ENCODE measurements at regions not wholly inside any gene's neighbourhood (a gene's known extent, or its start where the extent isn't known, plus 50 kb on each side); places are given as distances from the start of the nearest gene placed in this dataset.

DNA sequence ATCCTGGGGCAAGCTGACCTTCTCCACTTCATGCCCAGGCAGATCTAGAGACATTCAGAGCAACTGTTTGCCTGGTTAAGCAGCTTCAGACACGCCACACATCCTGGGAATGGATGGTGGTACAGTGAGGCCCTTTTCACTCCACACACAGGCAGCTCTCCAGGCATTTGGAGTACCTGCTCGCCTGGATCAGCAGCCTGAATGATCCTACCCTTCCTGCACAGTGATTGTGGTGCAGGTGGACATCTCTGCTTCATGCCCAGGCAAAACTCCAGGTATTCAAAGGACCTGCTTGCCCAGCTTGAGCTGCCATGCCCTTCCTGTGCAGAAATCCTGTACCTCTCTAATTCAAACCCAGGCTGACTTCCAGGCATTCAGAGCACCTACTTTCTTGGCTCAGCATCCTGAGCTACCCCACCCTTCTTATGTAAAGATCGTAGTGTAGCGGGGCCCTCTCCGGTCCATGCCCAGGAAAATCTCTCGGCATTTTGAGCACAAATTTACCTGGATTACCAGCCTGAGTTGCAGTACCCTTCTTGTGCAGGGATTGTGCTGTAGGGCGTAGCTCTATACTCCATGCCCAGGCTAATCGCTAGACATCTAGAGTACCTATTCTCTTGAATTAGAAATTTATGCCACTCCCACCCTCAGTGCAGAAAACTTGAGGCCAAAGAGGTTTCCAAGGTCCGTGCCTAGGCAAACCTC, 972.8 kb downstream of the ANKRD7 start:
- no peak overlapping the region for H3K27ac ChIP-seq (ENCODE audit: low read depth, low read length)
- H2AFZ ChIP-seq (ENCODE audit: low read depth, low read length, severe bottlenecking) = no peak overlapping the region
- no peak overlapping the region for H3K9ac ChIP-seq (ENCODE audit: low read length)
- H3K79me2 ChIP-seq (ENCODE audit: insufficient read depth, low read length) = no peaks in the 10 kb centered on the region
- H3K27me3 ChIP-seq (ENCODE audit: low read length) = no peaks in the 10 kb centered on the region
- no peak overlapping the region for H3K4me2 ChIP-seq (ENCODE audit: low read depth, low read length, poor library complexity, severe bottlenecking)
- no peak overlapping the region for H3K4me3 ChIP-seq (ENCODE audit: insufficient read depth, low read length, poor library complexity, severe bottlenecking)
- H4K20me1 ChIP-seq (ENCODE audit: low read depth, low read length) = no peaks in the 10 kb centered on the region
- no peaks in the 10 kb centered on the region for H3K9me2 ChIP-seq (replicated peaks; ENCODE audit: insufficient read depth, low read length)
- no peaks in the 10 kb centered on the region for H3F3A ChIP-seq (ENCODE audit: insufficient read depth)
- TF ChIP-seq EZH2phosphoT487 (conservative IDR thresholded peaks at IDR 0.05; ENCODE audit: low read length) = no peak
- TF ChIP-seq, protein P1, sequence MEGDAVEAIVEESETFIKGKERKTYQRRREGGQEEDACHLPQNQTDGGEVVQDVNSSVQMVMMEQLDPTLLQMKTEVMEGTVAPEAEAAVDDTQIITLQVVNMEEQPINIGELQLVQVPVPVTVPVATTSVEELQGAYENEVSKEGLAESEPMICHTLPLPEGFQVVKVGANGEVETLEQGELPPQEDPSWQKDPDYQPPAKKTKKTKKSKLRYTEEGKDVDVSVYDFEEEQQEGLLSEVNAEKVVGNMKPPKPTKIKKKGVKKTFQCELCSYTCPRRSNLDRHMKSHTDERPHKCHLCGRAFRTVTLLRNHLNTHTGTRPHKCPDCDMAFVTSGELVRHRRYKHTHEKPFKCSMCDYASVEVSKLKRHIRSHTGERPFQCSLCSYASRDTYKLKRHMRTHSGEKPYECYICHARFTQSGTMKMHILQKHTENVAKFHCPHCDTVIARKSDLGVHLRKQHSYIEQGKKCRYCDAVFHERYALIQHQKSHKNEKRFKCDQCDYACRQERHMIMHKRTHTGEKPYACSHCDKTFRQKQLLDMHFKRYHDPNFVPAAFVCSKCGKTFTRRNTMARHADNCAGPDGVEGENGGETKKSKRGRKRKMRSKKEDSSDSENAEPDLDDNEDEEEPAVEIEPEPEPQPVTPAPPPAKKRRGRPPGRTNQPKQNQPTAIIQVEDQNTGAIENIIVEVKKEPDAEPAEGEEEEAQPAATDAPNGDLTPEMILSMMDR (IDR thresholded peaks at IDR 0.05; ENCODE audit: insufficient read depth, low read length, poor library complexity, severe bottlenecking) = no peak
- H3K36me3 ChIP-seq (ENCODE audit: low read length) = no peaks in the 10 kb centered on the region
- H3K9me3 ChIP-seq (ENCODE audit: insufficient read depth, low read length) = no peaks in the 10 kb centered on the region

DNA sequence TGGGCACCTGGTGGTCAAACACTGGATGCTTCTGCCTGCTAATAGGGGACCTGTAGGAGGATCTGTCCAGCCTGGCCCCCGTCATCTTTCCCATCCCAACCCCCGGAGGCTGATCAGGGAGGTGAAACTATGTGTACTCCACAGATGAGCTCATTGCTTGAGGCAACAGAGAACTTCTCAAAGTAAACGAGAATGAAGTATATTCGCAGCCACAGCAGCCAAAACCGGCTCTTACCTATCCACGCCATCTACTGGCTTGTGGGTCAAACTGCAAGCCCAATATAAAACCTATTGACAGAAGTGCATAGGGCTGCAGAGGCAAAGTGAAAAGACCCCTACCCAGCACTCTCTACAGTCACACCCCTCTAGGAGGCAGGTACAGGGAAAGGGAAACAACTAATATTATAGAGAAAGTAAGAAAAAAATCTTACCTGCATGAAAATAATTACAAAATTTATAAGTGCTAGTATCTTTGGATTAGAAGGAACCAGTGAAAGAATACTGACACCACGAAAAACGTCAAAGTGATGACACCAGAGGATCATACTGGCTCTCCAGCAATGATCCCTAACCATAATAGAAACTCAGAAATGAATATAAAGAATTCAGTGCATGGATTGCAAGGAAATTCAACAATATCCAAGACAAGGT, 973.5 kb downstream of the ANKRD7 start:
- Histone ChIP-seq H3K36me3 (ENCODE audit: low read length) (no peaks in the 10 kb centered on the region), H3K27me3 (ENCODE audit: low read length) (no peaks in the 10 kb centered on the region), H3F3A (ENCODE audit: insufficient read depth) (no peaks in the 10 kb centered on the region), H3K4me2 (ENCODE audit: low read depth, low read length, poor library complexity, severe bottlenecking) (no peak overlapping the region), H3K9me2 (replicated peaks; ENCODE audit: insufficient read depth, low read length) (no peaks in the 10 kb centered on the region), H3K9me3 (ENCODE audit: insufficient read depth, low read length) (no peaks in the 10 kb centered on the region), H3K79me2 (ENCODE audit: insufficient read depth, low read length) (no peaks in the 10 kb centered on the region), H2AFZ (ENCODE audit: low read depth, low read length, severe bottlenecking) (no peak overlapping the region), H4K20me1 (ENCODE audit: low read depth, low read length) (no peaks in the 10 kb centered on the region), H3K27ac (ENCODE audit: low read depth, low read length) (no peak overlapping the region), H3K9ac (ENCODE audit: low read length) (no peak overlapping the region), H3K4me3 (ENCODE audit: insufficient read depth, low read length, poor library complexity, severe bottlenecking) (no peak overlapping the region)
- no peak for TF ChIP-seq EZH2phosphoT487 (conservative IDR thresholded peaks at IDR 0.05; ENCODE audit: low read length)
- TF ChIP-seq, protein P1 (IDR thresholded peaks at IDR 0.05; ENCODE audit: insufficient read depth, low read length, poor library complexity, severe bottlenecking) = peak; percentile 62

DNA sequence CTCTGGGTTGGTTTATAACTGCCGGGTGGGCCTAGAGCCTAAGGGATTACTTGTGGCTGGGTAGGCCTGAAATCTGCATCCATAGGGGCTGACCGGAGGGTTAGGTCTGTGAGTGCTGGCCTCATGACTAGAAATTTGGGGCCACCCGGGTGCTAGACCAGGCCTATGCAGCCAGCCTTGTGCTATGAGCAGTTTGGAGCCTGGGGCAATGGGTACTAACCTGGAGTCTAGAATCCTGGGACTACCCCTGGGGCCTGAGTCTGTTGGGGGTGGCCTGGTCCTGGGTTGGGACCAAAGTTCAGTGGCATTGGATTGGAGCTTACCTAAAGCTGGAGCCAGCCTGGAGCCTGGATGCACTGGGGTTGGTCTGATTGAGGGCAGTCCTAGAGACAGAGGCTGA, 995.2 kb downstream of the ANKRD7 start:
- Histone ChIP-seq H3K9ac (ENCODE audit: low read length) (no peak overlapping the region), H3F3A (ENCODE audit: insufficient read depth) (no peaks in the 10 kb centered on the region), H3K36me3 (ENCODE audit: low read length) (no peaks in the 10 kb centered on the region), H3K4me3 (ENCODE audit: insufficient read depth, low read length, poor library complexity, severe bottlenecking) (no peak overlapping the region), H4K20me1 (ENCODE audit: low read depth, low read length) (no peaks in the 10 kb centered on the region), H3K9me3 (ENCODE audit: insufficient read depth, low read length) (no peaks in the 10 kb centered on the region), H3K27me3 (ENCODE audit: low read length) (no peaks in the 10 kb centered on the region), H3K4me2 (ENCODE audit: low read depth, low read length, poor library complexity, severe bottlenecking) (no peak overlapping the region), H3K27ac (ENCODE audit: low read depth, low read length) (no peak overlapping the region), H2AFZ (ENCODE audit: low read depth, low read length, severe bottlenecking) (no peak overlapping the region), H3K79me2 (ENCODE audit: insufficient read depth, low read length) (no peaks in the 10 kb centered on the region), H3K9me2 (replicated peaks; ENCODE audit: insufficient read depth, low read length) (no peaks in the 10 kb centered on the region)
- no peak for TF ChIP-seq EZH2phosphoT487 (conservative IDR thresholded peaks at IDR 0.05; ENCODE audit: low read length)
- TF ChIP-seq, protein P1 (IDR thresholded peaks at IDR 0.05; ENCODE audit: insufficient read depth, low read length, poor library complexity, severe bottlenecking) = no peak
